H9 (cell line): ENCODE measurements at regions not wholly inside any gene's neighbourhood (a gene's known extent, or its start where the extent isn't known, plus 50 kb on each side); places are given as distances from the start of the nearest gene placed in this dataset.

Source experiments
- DNase-seq: peaks from one replicate; pipeline ENCODE4 v3.0.0-alpha.2; 2017
- H2AFZ ChIP-seq: one replicate; pipeline ENCODE4 v1.6.1; 2013; ENCODE audit warnings: mild to moderate bottlenecking, low read length, control low read depth, moderate library complexity
- H2AK5ac ChIP-seq: 2 replicates; pipeline ENCODE4 v1.6.1; 2013; ENCODE audit warnings: low read length, control low read depth, mixed read lengths; ENCODE audit not compliant: insufficient read length
- H2BK120ac ChIP-seq: one replicate; pipeline ENCODE4 v1.6.1; 2013; ENCODE audit warnings: low read depth, mild to moderate bottlenecking, low read length, control low read depth, inconsistent platforms; ENCODE audit not compliant: poor library complexity, severe bottlenecking
- H2BK12ac ChIP-seq: 2 replicates; pipeline ENCODE4 v1.6.1; 2013; ENCODE audit warnings: low read length, control low read depth, mixed read lengths, low read depth; ENCODE audit not compliant: insufficient read length
- H2BK15ac ChIP-seq: 2 replicates; pipeline ENCODE4 v1.6.1; 2013; ENCODE audit warnings: low read depth, low read length, control low read depth
- H2BK20ac ChIP-seq: one replicate; pipeline ENCODE4 v1.6.1; 2013; ENCODE audit warnings: low read depth, mild to moderate bottlenecking, low read length, control low read depth, inconsistent platforms; ENCODE audit not compliant: poor library complexity, severe bottlenecking
- H2BK5ac ChIP-seq: 2 replicates; pipeline ENCODE4 v1.6.1; 2013; ENCODE audit warnings: low read length, control low read depth, mixed read lengths; ENCODE audit not compliant: insufficient read length
- H3K14ac ChIP-seq: 2 replicates; pipeline ENCODE4 v1.6.1; 2013; ENCODE audit warnings: low read length, control low read depth; ENCODE audit not compliant: insufficient read depth
- H3K18ac ChIP-seq: 2 replicates; pipeline ENCODE4 v1.6.1; 2013; ENCODE audit warnings: low read depth, mild to moderate bottlenecking, mixed read lengths, low read length, control low read depth; ENCODE audit not compliant: insufficient read length
- H3K23ac ChIP-seq: 2 replicates; pipeline ENCODE4 v1.6.1; 2013; ENCODE audit warnings: low read length, control low read depth, mixed read lengths, low read depth; ENCODE audit not compliant: insufficient read length
- H3K23me2 ChIP-seq: 2 replicates; pipeline ENCODE4 v1.6.1; 2013; ENCODE audit warnings: low read depth, mild to moderate bottlenecking, mixed read lengths, low read length, control low read depth; ENCODE audit not compliant: insufficient read length, poor library complexity, severe bottlenecking
- H3K27ac ChIP-seq: 2 replicates; pipeline ENCODE4 v1.5.1; 2013; ENCODE audit warnings: low read length, control low read depth, mixed read lengths, low read depth; ENCODE audit not compliant: insufficient read length
- H3K27me3 ChIP-seq: 2 replicates; pipeline ENCODE4 v1.6.1; 2013; ENCODE audit warnings: low read length, control low read depth, inconsistent platforms; ENCODE audit not compliant: insufficient read depth
- H3K4ac ChIP-seq: 2 replicates; pipeline ENCODE4 v1.6.1; 2013; ENCODE audit warnings: low read depth, mild to moderate bottlenecking, control low read depth, inconsistent platforms, low read length, moderate library complexity
- H3K4me1 ChIP-seq: 2 replicates; pipeline ENCODE4 v1.6.1; 2013; ENCODE audit warnings: low read length, control low read depth, inconsistent platforms; ENCODE audit not compliant: insufficient read depth
- H3K4me2 ChIP-seq: 2 replicates; pipeline ENCODE4 v1.6.1; 2013; ENCODE audit warnings: low read length, control low read depth, mixed read lengths; ENCODE audit not compliant: insufficient read length, insufficient read depth
- H3K56ac ChIP-seq: 2 replicates; pipeline ENCODE4 v1.6.1; 2013; ENCODE audit warnings: low read depth, mild to moderate bottlenecking, mixed read lengths, low read length, control low read depth; ENCODE audit not compliant: insufficient read length
- H3K79me1 ChIP-seq: 2 replicates; pipeline ENCODE4 v1.6.1; 2013; ENCODE audit warnings: low read depth, mild to moderate bottlenecking, moderate library complexity, low read length, control low read depth, inconsistent platforms; ENCODE audit not compliant: insufficient read depth, poor library complexity, severe bottlenecking
- H3K79me2 ChIP-seq: 2 replicates; pipeline ENCODE4 v1.6.1; 2013; ENCODE audit warnings: low read length, control low read depth, inconsistent platforms; ENCODE audit not compliant: insufficient read depth
- H3K9ac ChIP-seq: 2 replicates; pipeline ENCODE4 v1.6.1; 2013; ENCODE audit warnings: low read length, control low read depth, mixed read lengths; ENCODE audit not compliant: insufficient read length; ENCODE audit errors: extremely low read depth
- H3K9me3 ChIP-seq: one replicate; pipeline ENCODE4 v1.6.1; 2013; ENCODE audit warnings: low read depth, low read length, inconsistent platforms; ENCODE audit not compliant: control insufficient read depth
- H3T11ph ChIP-seq: one replicate; pipeline ENCODE4 v1.6.1; 2013; ENCODE audit warnings: mild to moderate bottlenecking, low read length, control low read depth, inconsistent platforms
- H4K20me1 ChIP-seq: one replicate; pipeline ENCODE4 v1.6.1; 2013; ENCODE audit not compliant: control insufficient read depth, insufficient read length, insufficient read depth
- H4K5ac ChIP-seq: 2 replicates; pipeline ENCODE4 v1.6.1; 2013; ENCODE audit warnings: low read depth, mild to moderate bottlenecking, mixed read lengths, low read length, control low read depth; ENCODE audit not compliant: insufficient read length
- H4K8ac ChIP-seq: replicated peaks from 2 replicates; pipeline ENCODE4 v1.6.1; 2013; ENCODE audit warnings: low read length, control low read depth, mixed read lengths, low read depth; ENCODE audit not compliant: insufficient read length
- H4K91ac ChIP-seq: 2 replicates; pipeline ENCODE4 v1.6.1; 2013; ENCODE audit warnings: low read depth, mild to moderate bottlenecking, moderate library complexity, mixed read lengths, low read length, control low read depth; ENCODE audit not compliant: insufficient read length
- H3K27ac Mint-ChIP-seq, 3 experiments: 2 replicates in 2 of 3; 3 replicates in 1 of 3; pipeline ENCODE4 v1.8.0; 2020 to 2021; ENCODE audit warnings: mixed read lengths in 3 of 3, mild to moderate bottlenecking in 1 of 3, moderate library complexity in 1 of 3
- H3K27me3 Mint-ChIP-seq: 2 replicates; pipeline ENCODE4 v1.8.0; 2021; ENCODE audit warnings: low read depth, mild to moderate bottlenecking, moderate library complexity, mixed read lengths
- H3K36me3 Mint-ChIP-seq, 3 experiments: 2 replicates in 2 of 3; 3 replicates in 1 of 3; pipeline ENCODE4 v1.8.0; 2020 to 2021; ENCODE audit warnings: low read depth in 3 of 3, mixed read lengths in 3 of 3; ENCODE audit not compliant: insufficient read depth in 1 of 3
- H3K4me1 Mint-ChIP-seq, 2 experiments: 2 replicates each; pipeline ENCODE4 v1.8.0; 2020; ENCODE audit warnings: mixed read lengths in 2 of 2
- H3K4me3 Mint-ChIP-seq, 2 experiments: 2 replicates in 1 of 2; 3 replicates in 1 of 2; pipeline ENCODE4 v1.8.0; 2020 to 2021; ENCODE audit warnings: mild to moderate bottlenecking in 2 of 2, mixed read lengths in 2 of 2, moderate library complexity in 1 of 2
- H3K9me3 Mint-ChIP-seq, 2 experiments: 2 replicates in 1 of 2; 3 replicates in 1 of 2; pipeline ENCODE4 v1.8.0; 2020; ENCODE audit warnings: mild to moderate bottlenecking in 2 of 2, mixed read lengths in 2 of 2, moderate library complexity in 1 of 2
- CTCF ChIP-seq: fragments of 200-600 bp; sonication (generic); conservative IDR thresholded peaks from 3 replicates; pipeline ENCODE4 v1.8.0; 2021; ENCODE audit warnings: antibody characterized with exemption, mild to moderate bottlenecking
- WGBS: extraction: QIAGEN DNeasy Blood & Tissue Kit; methylation state at CpG from one replicate; pipeline ENCODE4 v1.1.7; 2013; ENCODE audit warnings: missing lambda C conversion rate, low lambda C conversion rate, mixed read lengths; ENCODE audit not compliant: insufficient read length; ENCODE audit errors: extremely low coverage; 5-methylcytosine and 5-hydroxymethylcytosine counted together

- no peak overlapping the region for H3K9ac ChIP-seq
- H3K4ac ChIP-seq, result no peak overlapping the region
- H3K27me3 ChIP-seq, result no peaks in the 10 kb centered on the region
- no peaks in the 10 kb centered on the region for H3K79me2 ChIP-seq
- H3K23ac ChIP-seq, result no peak overlapping the region
- H2BK5ac ChIP-seq, result no peak overlapping the region
- H3K56ac ChIP-seq, result no peak overlapping the region
- Mint-ChIP-seq H3K36me3 (no peaks in the 10 kb centered on the region), H3K27me3 (peaks cover 3% of the 10 kb centered on the region; the same call in 1 of the 2 replicates), H3K4me3 (no peak overlapping the region), H3K4me1 (peaks cover 5% of the 10 kb centered on the region in 2 experiments; a peak in 3 of 4 replicates), H3K27ac (no peak overlapping the region), H3K9me3 (no peaks in the 10 kb centered on the region)
- H3K23me2 ChIP-seq, result no peaks in the 10 kb centered on the region
- H4K8ac ChIP-seq, result no peak overlapping the region
- H3T11ph ChIP-seq, result no peak overlapping the region
- H3K18ac ChIP-seq, result no peak overlapping the region
- H4K5ac ChIP-seq, result no peak overlapping the region
- H3K14ac ChIP-seq, result no peak overlapping the region
- H4K20me1 ChIP-seq, result no peaks in the 10 kb centered on the region
- no peak overlapping the region for H3K27ac ChIP-seq
- H2AK5ac ChIP-seq, result no peak overlapping the region
- TF ChIP-seq CTCF, result no peak
- no peak overlapping the region for H2BK12ac ChIP-seq
- WGBS, result no CpG with 5 or more reads among the region's 16 CpGs
- H3K4me2 ChIP-seq, result no peak overlapping the region
- H4K91ac ChIP-seq, result no peak overlapping the region
- no peaks in the 10 kb centered on the region for H3K79me1 ChIP-seq
- H3K4me1 ChIP-seq, result no peaks in the 10 kb centered on the region; the same call in 1 of the 2 replicates
- H2AFZ ChIP-seq, result no peak overlapping the region
- no peak overlapping the region for H2BK120ac ChIP-seq
- no peaks in the 10 kb centered on the region for H3K9me3 ChIP-seq
- no peak overlapping the region for H2BK20ac ChIP-seq
- DNase-seq, result no peak
- H2BK15ac ChIP-seq, result peak overlapping the region; percentile 77; the same call in 1 of the 2 replicates
Measured at GRCh38 chr1:244139655-244140054, 88.6 kb downstream of the ZBTB18 start.
